ENCODE measurements at regions not wholly inside any gene's neighbourhood (a gene's known extent, or its start where the extent isn't known, plus 50 kb on each side); places are given as distances from the start of the nearest gene placed in this dataset.

- FAIRE-seq: no peak
Measured at GRCh38 chr10:21002091-21002878, 105.2 kb upstream of the NEBL start.

GRCh38 chr10:20999699-21000098, 102.6 kb upstream of the NEBL start:
- no peak for FAIRE-seq

GRCh38 chr10:20998036-20998435, 100.9 kb upstream of the NEBL start:
- FAIRE-seq: no peak

- no peak for FAIRE-seq
Measured at GRCh38 chr10:20995123-20995987, 98.2 kb upstream of the NEBL start.

GRCh38 chr10:20993830-20994527, 96.9 kb upstream of the NEBL start:
- FAIRE-seq: no peak

GRCh38 chr10:20993389-20993788, 96.3 kb upstream of the NEBL start:
- FAIRE-seq: no peak

- FAIRE-seq: no peak
Measured at GRCh38 chr10:20991526-20991925, 94.4 kb upstream of the NEBL start.

GRCh38 chr10:20990604-20991003, 93.5 kb upstream of the NEBL start:
- no peak for FAIRE-seq

GRCh38 chr10:20988357-20988983, 91.4 kb upstream of the NEBL start:
- no peak for FAIRE-seq

- FAIRE-seq: no peak
Measured at GRCh38 chr10:20986049-20986448, 88.9 kb upstream of the NEBL start.

- FAIRE-seq: no peak
Measured at GRCh38 chr10:20984662-20985061, 87.6 kb upstream of the NEBL start.

GRCh38 chr10:20981419-20981953, 84.4 kb upstream of the NEBL start:
- FAIRE-seq: no peak

- FAIRE-seq: no peak
Measured at GRCh38 chr10:20978617-20979016, 81.5 kb upstream of the NEBL start.

- FAIRE-seq: no peak
Measured at GRCh38 chr10:20977300-20977699, 80.2 kb upstream of the NEBL start.

- no peak for FAIRE-seq
Measured at GRCh38 chr10:20976891-20977290, 79.8 kb upstream of the NEBL start.

- no peak for FAIRE-seq
Measured at GRCh38 chr10:20976390-20976789, 79.3 kb upstream of the NEBL start.

GRCh38 chr10:20975236-20975635, 78.1 kb upstream of the NEBL start:
- FAIRE-seq: no peak

GRCh38 chr10:20972925-20973324, 75.8 kb upstream of the NEBL start:
- FAIRE-seq: no peak

GRCh38 chr10:20971901-20972300, 74.8 kb upstream of the NEBL start:
- FAIRE-seq: no peak

- FAIRE-seq: no peak
Measured at GRCh38 chr10:20970708-20971107, 73.6 kb upstream of the NEBL start.

- no peak for FAIRE-seq
Measured at GRCh38 chr10:20970044-20970443, 72.9 kb upstream of the NEBL start.

- FAIRE-seq: no peak
Measured at GRCh38 chr10:20966426-20966825, 69.3 kb upstream of the NEBL start.
